Loucy (cell line): ENCODE measurements at regions not wholly inside any gene's neighbourhood (a gene's known extent, or its start where the extent isn't known, plus 50 kb on each side); places are given as distances from the start of the nearest gene placed in this dataset.

Experiments
- H2AFZ ChIP-seq: fragments of 200-600 bp; sonication (generic); 2 replicates; pipeline ENCODE4 v1.6.0; 2016; ENCODE audit warnings: antibody characterized with exemption, mild to moderate bottlenecking, low read length, moderate library complexity
- H3F3A ChIP-seq: fragments of 200-600 bp; 2 replicates; pipeline ENCODE4 v1.6.0; 2016; ENCODE audit warnings: antibody characterized with exemption, low read depth, mild to moderate bottlenecking
- H3K27me3 ChIP-seq: fragments of 200-600 bp; sonication (generic); 2 replicates; pipeline ENCODE4 v1.6.1; 2014; ENCODE audit warnings: low read length, mild to moderate bottlenecking; ENCODE audit not compliant: insufficient read depth, poor library complexity, severe bottlenecking
- H3K36me3 ChIP-seq: fragments of 200-600 bp; sonication (generic); 2 replicates; pipeline ENCODE4 v1.6.1; 2016; ENCODE audit warnings: low read length; ENCODE audit not compliant: insufficient read depth
- H3K4me1 ChIP-seq: fragments of 200-600 bp; sonication (generic); 2 replicates; pipeline ENCODE4 v1.5.1; 2014; ENCODE audit warnings: low read length, mild to moderate bottlenecking; ENCODE audit not compliant: insufficient read depth, poor library complexity, severe bottlenecking
- H3K4me2 ChIP-seq: fragments of 200-600 bp; sonication (generic); 2 replicates; pipeline ENCODE4 v1.6.0; 2014; ENCODE audit warnings: antibody characterized with exemption, low read length, low read depth, mild to moderate bottlenecking; ENCODE audit not compliant: poor library complexity, severe bottlenecking
- H3K4me3 ChIP-seq: fragments of 200-600 bp; sonication (generic); 2 replicates; pipeline ENCODE4 v1.5.1; 2014; ENCODE audit warnings: low read length, mild to moderate bottlenecking, mixed read lengths; ENCODE audit not compliant: poor library complexity, severe bottlenecking
- H3K79me2 ChIP-seq: fragments of 200-600 bp; sonication (generic); 2 replicates; pipeline ENCODE4 v1.6.1; 2014; ENCODE audit warnings: low read length; ENCODE audit not compliant: insufficient read depth
- H3K9ac ChIP-seq: fragments of 200-600 bp; sonication (generic); 2 replicates; pipeline ENCODE4 v1.6.0; 2014; ENCODE audit warnings: mild to moderate bottlenecking, low read depth, low read length, moderate library complexity; ENCODE audit not compliant: poor library complexity, severe bottlenecking
- H3K9me2 ChIP-seq: fragments of 200-600 bp; sonication (generic); replicated peaks from 2 replicates; pipeline ENCODE4 v1.6.1; 2016; ENCODE audit warnings: low read depth, low read length, mixed read lengths
- H3K9me3 ChIP-seq: fragments of 200-600 bp; sonication (generic); 2 replicates; pipeline ENCODE4 v1.6.1; 2014; ENCODE audit warnings: mild to moderate bottlenecking, antibody characterized with exemption, low read length, low read depth; ENCODE audit not compliant: insufficient read depth
- H4K20me1 ChIP-seq: fragments of 200-600 bp; sonication (generic); 2 replicates; pipeline ENCODE4 v1.6.0; 2014; ENCODE audit warnings: antibody characterized with exemption, low read length, mild to moderate bottlenecking; ENCODE audit not compliant: insufficient read depth, poor library complexity, severe bottlenecking
- EZH2phosphoT487 ChIP-seq: fragments of 200-600 bp; IDR thresholded peaks from 2 replicates; pipeline ENCODE4 v1.6.1; 2018; ENCODE audit warnings: antibody characterized with exemption, mild to moderate bottlenecking, moderate library complexity, borderline replicate concordance
- TF ChIP-seq, protein P1 (sequence below): fragments of 200-600 bp; sonication (generic); conservative IDR thresholded peaks from 2 replicates; pipeline ENCODE4 v1.5.1; 2014; ENCODE audit warnings: mild to moderate bottlenecking, antibody characterized with exemption, low read length

DNA sequence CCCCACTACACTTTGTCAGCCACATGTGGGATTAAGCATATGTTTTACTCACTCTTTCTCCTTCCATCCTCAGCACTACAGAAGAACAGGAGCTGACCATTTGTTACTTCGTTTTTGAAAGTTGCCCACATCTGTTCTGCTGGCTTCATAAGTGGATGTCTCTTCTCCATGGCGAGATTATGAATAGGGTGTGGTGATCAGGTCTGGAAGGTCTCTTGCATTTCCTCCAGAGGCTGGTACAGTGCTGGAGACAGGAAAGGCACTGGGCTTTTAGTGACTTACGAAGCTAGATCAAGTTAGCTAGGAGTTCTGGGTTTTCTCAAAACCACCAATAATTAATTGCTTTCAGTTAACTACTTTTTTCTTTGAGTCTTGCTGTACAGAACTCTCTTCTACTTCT is 136.5 kb downstream of the AQP4 start:
- no peak overlapping the region for H3K4me2 ChIP-seq
- no peaks in the 10 kb centered on the region for H3F3A ChIP-seq
- TF ChIP-seq, protein P1, sequence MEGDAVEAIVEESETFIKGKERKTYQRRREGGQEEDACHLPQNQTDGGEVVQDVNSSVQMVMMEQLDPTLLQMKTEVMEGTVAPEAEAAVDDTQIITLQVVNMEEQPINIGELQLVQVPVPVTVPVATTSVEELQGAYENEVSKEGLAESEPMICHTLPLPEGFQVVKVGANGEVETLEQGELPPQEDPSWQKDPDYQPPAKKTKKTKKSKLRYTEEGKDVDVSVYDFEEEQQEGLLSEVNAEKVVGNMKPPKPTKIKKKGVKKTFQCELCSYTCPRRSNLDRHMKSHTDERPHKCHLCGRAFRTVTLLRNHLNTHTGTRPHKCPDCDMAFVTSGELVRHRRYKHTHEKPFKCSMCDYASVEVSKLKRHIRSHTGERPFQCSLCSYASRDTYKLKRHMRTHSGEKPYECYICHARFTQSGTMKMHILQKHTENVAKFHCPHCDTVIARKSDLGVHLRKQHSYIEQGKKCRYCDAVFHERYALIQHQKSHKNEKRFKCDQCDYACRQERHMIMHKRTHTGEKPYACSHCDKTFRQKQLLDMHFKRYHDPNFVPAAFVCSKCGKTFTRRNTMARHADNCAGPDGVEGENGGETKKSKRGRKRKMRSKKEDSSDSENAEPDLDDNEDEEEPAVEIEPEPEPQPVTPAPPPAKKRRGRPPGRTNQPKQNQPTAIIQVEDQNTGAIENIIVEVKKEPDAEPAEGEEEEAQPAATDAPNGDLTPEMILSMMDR, result no peak
- no peak for TF ChIP-seq EZH2phosphoT487
- no peaks in the 10 kb centered on the region for H3K36me3 ChIP-seq
- H3K9me2 ChIP-seq, result no peaks in the 10 kb centered on the region
- H2AFZ ChIP-seq, result peak overlapping the region; percentile 34
- H3K4me3 ChIP-seq, result no peak overlapping the region
- peaks cover 16% of the 10 kb centered on the region for H3K4me1 ChIP-seq
- no peaks in the 10 kb centered on the region for H3K79me2 ChIP-seq
- H4K20me1 ChIP-seq, result no peaks in the 10 kb centered on the region
- H3K9ac ChIP-seq, result no peak overlapping the region
- H3K9me3 ChIP-seq, result no peaks in the 10 kb centered on the region
- H3K27me3 ChIP-seq, result no peaks in the 10 kb centered on the region

DNA sequence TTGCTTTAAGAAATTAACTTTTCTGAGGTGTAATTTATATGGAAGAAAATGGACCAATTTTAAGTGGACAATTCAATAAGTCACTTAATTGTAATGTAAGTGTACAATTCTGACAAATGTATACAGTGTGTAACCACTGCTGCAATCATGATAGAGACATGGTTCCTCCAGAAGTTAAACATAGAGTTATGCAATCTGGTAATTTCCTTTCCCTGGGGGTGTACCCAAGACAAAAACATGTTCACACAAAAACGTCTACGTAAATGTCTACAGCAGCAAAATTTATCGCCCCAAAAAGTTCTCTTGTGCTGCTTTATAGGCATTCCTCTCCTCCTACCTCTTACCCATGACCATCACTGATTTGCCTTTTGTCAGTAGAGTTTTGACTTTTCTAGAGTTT is 141.5 kb downstream of the AQP4 start:
- H3K9me3 ChIP-seq, result no peaks in the 10 kb centered on the region
- H3K9me2 ChIP-seq, result no peaks in the 10 kb centered on the region
- no peak overlapping the region for H3K9ac ChIP-seq
- H3K36me3 ChIP-seq, result no peaks in the 10 kb centered on the region
- H3K4me2 ChIP-seq, result no peak overlapping the region
- no peaks in the 10 kb centered on the region for H3K27me3 ChIP-seq
- TF ChIP-seq, protein P1, result no peak
- TF ChIP-seq EZH2phosphoT487, result no peak
- H4K20me1 ChIP-seq, result no peaks in the 10 kb centered on the region
- no peak overlapping the region for H3K4me3 ChIP-seq
- no peaks in the 10 kb centered on the region for H3F3A ChIP-seq
- H2AFZ ChIP-seq, result no peak overlapping the region
- H3K4me1 ChIP-seq, result peaks cover 15% of the 10 kb centered on the region
- no peaks in the 10 kb centered on the region for H3K79me2 ChIP-seq

DNA sequence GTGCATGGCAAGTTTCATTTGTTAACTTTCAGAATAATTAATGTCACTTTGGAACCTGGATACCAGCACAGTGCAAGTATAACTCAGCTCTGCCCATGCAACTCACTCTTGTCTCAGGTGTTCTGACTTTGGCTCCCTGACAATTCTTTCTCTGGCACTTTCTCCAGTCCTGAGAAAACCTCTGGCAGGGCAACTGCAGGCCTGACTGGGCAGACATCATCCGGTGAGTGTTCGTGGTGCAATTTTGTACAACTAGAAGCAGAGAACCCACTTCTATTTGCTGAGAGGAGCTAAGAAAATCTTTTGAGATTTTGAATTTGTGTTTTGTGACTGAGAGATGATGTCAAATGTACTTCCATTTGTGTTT is 143.0 kb downstream of the AQP4 start:
- H2AFZ ChIP-seq, result no peak overlapping the region
- TF ChIP-seq, protein P1, result no peak
- no peak for TF ChIP-seq EZH2phosphoT487
- H3F3A ChIP-seq, result no peaks in the 10 kb centered on the region
- H3K4me1 ChIP-seq, result peaks cover 12% of the 10 kb centered on the region
- H3K36me3 ChIP-seq, result no peaks in the 10 kb centered on the region
- no peaks in the 10 kb centered on the region for H3K9me2 ChIP-seq
- H3K4me3 ChIP-seq, result no peak overlapping the region
- no peak overlapping the region for H3K9ac ChIP-seq
- no peaks in the 10 kb centered on the region for H3K27me3 ChIP-seq
- H3K4me2 ChIP-seq, result no peak overlapping the region
- H3K79me2 ChIP-seq, result no peaks in the 10 kb centered on the region
- H3K9me3 ChIP-seq, result no peaks in the 10 kb centered on the region
- H4K20me1 ChIP-seq, result no peaks in the 10 kb centered on the region
